Activated CD4-positive, alpha-beta memory T cell treated with anti-CD3 and anti-CD28 coated beads for 36 hours (primary cell): ENCODE measurements at regions not wholly inside any gene's neighbourhood (a gene's known extent, or its start where the extent isn't known, plus 50 kb on each side); places are given as distances from the start of the nearest gene placed in this dataset.
"Not testable (repeated sequence)": the region's sequence is repeated elsewhere in the genome, so short reads cannot be mapped to it uniquely, and the experiment has no call there.

Experiments
- CTCF ChIA-PET: fragments of 350-600 bp; sonication (Branson Sonifier 250); formaldehyde crosslinking; loops from one replicate; lab custom pipeline; 2021; ENCODE audit warnings: antibody characterized with exemption, inconsistent platforms; lab: Charles Lee
- POLR2A ChIA-PET: fragments of 350-600 bp; sonication (Branson Sonifier 250); formaldehyde crosslinking; loops from one replicate; lab custom pipeline; 2021; ENCODE audit warnings: antibody characterized with exemption; lab: Charles Lee
- DNase-seq: peaks from one replicate; pipeline ENCODE4 v3.0.0-alpha.2; 2020
- H3K27ac Mint-ChIP-seq: one replicate; pipeline ENCODE4 v1.8.0; 2021; ENCODE audit warnings: mixed read lengths
- H3K27me3 Mint-ChIP-seq: one replicate; pipeline ENCODE4 v1.8.0; 2021; ENCODE audit warnings: mixed read lengths
- H3K36me3 Mint-ChIP-seq: one replicate; pipeline ENCODE4 v1.8.0; 2021; ENCODE audit warnings: mixed read lengths
- H3K4me1 Mint-ChIP-seq: one replicate; pipeline ENCODE4 v1.8.0; 2021; ENCODE audit warnings: low read depth, mixed read lengths
- H3K4me3 Mint-ChIP-seq: one replicate; pipeline ENCODE4 v1.8.0; 2021; ENCODE audit warnings: mild to moderate bottlenecking, mixed read lengths
- H3K9me3 Mint-ChIP-seq: one replicate; pipeline ENCODE4 v1.8.0; 2021; ENCODE audit warnings: mixed read lengths
- intact Hi-C: fragments of 100-400 bp; cut with micrococcal nuclease; formaldehyde crosslinking; loops from one replicate; pipeline ENCODE4 v1.15.1; 2023

GRCh38 chr2:8131423-8131822, 550.4 kb upstream of the ID2 start:
- H3K4me1 Mint-ChIP-seq, intact Hi-C loops, H3K36me3 Mint-ChIP-seq, DNase-seq, H3K9me3 Mint-ChIP-seq, H3K27ac Mint-ChIP-seq, POLR2A ChIA-PET, H3K4me3 Mint-ChIP-seq, CTCF ChIA-PET, H3K27me3 Mint-ChIP-seq: not testable (repeated sequence)

- intact Hi-C loops = no loop called here
- CTCF ChIA-PET = no interaction called here
- Mint-ChIP-seq H3K27ac (no peak overlapping the region), H3K27me3 (no peaks in the 10 kb centered on the region), H3K4me1 (no peaks in the 10 kb centered on the region), H3K36me3 (no peaks in the 10 kb centered on the region), H3K9me3 (peaks cover 2% of the 10 kb centered on the region), H3K4me3 (no peak overlapping the region)
- no peak for DNase-seq
- POLR2A ChIA-PET = no interaction called here
These were observed 549.5 kb upstream of the ID2 start for GRCh38 chr2:8132351-8132831.

- no peaks in the 10 kb centered on the region for H3K36me3 Mint-ChIP-seq
- no peaks in the 10 kb centered on the region for H3K27me3 Mint-ChIP-seq
- H3K27ac Mint-ChIP-seq = no peak overlapping the region
- ChIA-PET POLR2A (no interaction called here), CTCF (no interaction called here)
- no peak overlapping the region for H3K4me3 Mint-ChIP-seq
- H3K9me3 Mint-ChIP-seq = peaks cover 2% of the 10 kb centered on the region
- H3K4me1 Mint-ChIP-seq = no peaks in the 10 kb centered on the region
- intact Hi-C loops = no loop called here
- DNase-seq = no peak
These were observed 549.0 kb upstream of the ID2 start for GRCh38 chr2:8132879-8133278.

- no peak overlapping the region for H3K4me3 Mint-ChIP-seq
- no peak for DNase-seq
- no peak overlapping the region for H3K27ac Mint-ChIP-seq
- H3K9me3 Mint-ChIP-seq = peaks cover 2% of the 10 kb centered on the region
- no peaks in the 10 kb centered on the region for H3K36me3 Mint-ChIP-seq
- H3K4me1 Mint-ChIP-seq = no peaks in the 10 kb centered on the region
- H3K27me3 Mint-ChIP-seq = no peaks in the 10 kb centered on the region
- CTCF ChIA-PET = no interaction called here
- intact Hi-C loops = no loop called here
- POLR2A ChIA-PET = no interaction called here
These were observed 548.5 kb upstream of the ID2 start for GRCh38 chr2:8133363-8133762.

GRCh38 chr2:8133913-8134472, 547.9 kb upstream of the ID2 start:
- H3K9me3 Mint-ChIP-seq = peaks cover 2% of the 10 kb centered on the region
- no peaks in the 10 kb centered on the region for H3K27me3 Mint-ChIP-seq
- no peak overlapping the region for H3K4me3 Mint-ChIP-seq
- no peak for DNase-seq
- H3K4me1 Mint-ChIP-seq = no peaks in the 10 kb centered on the region
- CTCF ChIA-PET = no interaction called here
- H3K36me3 Mint-ChIP-seq = no peaks in the 10 kb centered on the region
- intact Hi-C loops = no loop called here
- POLR2A ChIA-PET = no interaction called here
- H3K27ac Mint-ChIP-seq = no peak overlapping the region

- Mint-ChIP-seq H3K4me3 (no peak overlapping the region), H3K27ac (no peak overlapping the region), H3K27me3 (no peaks in the 10 kb centered on the region), H3K9me3 (peaks cover 2% of the 10 kb centered on the region), H3K4me1 (no peaks in the 10 kb centered on the region), H3K36me3 (no peaks in the 10 kb centered on the region)
- CTCF ChIA-PET = no interaction called here
- POLR2A ChIA-PET = no interaction called here
- intact Hi-C loops = no loop called here
- no peak for DNase-seq
These were observed 547.4 kb upstream of the ID2 start for GRCh38 chr2:8134473-8134932.

- H3K9me3 Mint-ChIP-seq = peaks cover 2% of the 10 kb centered on the region
- CTCF ChIA-PET = no interaction called here
- no peak overlapping the region for H3K4me3 Mint-ChIP-seq
These were observed 546.7 kb upstream of the ID2 start for GRCh38 chr2:8134985-8135682.

GRCh38 chr2:8137801-8138200, 544.1 kb upstream of the ID2 start:
- Mint-ChIP-seq H3K36me3 (no peaks in the 10 kb centered on the region), H3K4me1 (no peaks in the 10 kb centered on the region)
- CTCF ChIA-PET = no interaction called here

More at GRCh38 chr2:8134985-8135682, 546.7 kb upstream of the ID2 start:
- POLR2A ChIA-PET = no interaction called here
- Mint-ChIP-seq H3K27ac (no peak overlapping the region), H3K4me1 (no peaks in the 10 kb centered on the region), H3K27me3 (no peaks in the 10 kb centered on the region), H3K36me3 (no peaks in the 10 kb centered on the region)
- no peak for DNase-seq
- intact Hi-C loops = no loop called here

GRCh38 chr2:8138525-8138922, 543.3 kb upstream of the ID2 start:
- intact Hi-C loops = no loop called here
- Mint-ChIP-seq H3K27ac (no peak overlapping the region), H3K4me1 (no peaks in the 10 kb centered on the region), H3K4me3 (no peak overlapping the region), H3K36me3 (no peaks in the 10 kb centered on the region), H3K9me3 (no peaks in the 10 kb centered on the region), H3K27me3 (no peaks in the 10 kb centered on the region)
- no peak for DNase-seq
- POLR2A ChIA-PET = no interaction called here
- CTCF ChIA-PET = no interaction called here

More at GRCh38 chr2:8137801-8138200, 544.1 kb upstream of the ID2 start:
- Mint-ChIP-seq H3K9me3 (no peaks in the 10 kb centered on the region), H3K27ac (no peak overlapping the region), H3K4me3 (no peak overlapping the region), H3K27me3 (no peaks in the 10 kb centered on the region)
- DNase-seq = no peak
- POLR2A ChIA-PET = no interaction called here
- intact Hi-C loops = no loop called here

- POLR2A ChIA-PET = no interaction called here
- Mint-ChIP-seq H3K27me3 (no peaks in the 10 kb centered on the region), H3K9me3 (no peaks in the 10 kb centered on the region), H3K36me3 (no peaks in the 10 kb centered on the region), H3K27ac (no peak overlapping the region), H3K4me1 (no peaks in the 10 kb centered on the region), H3K4me3 (no peak overlapping the region)
- intact Hi-C loops = no loop called here
- CTCF ChIA-PET = interaction anchor here (1.2 kb wide), 1 partner anchor 163 kb away, joined by 3 read pairs; no protein-coding TSS in a partner anchor
- no peak for DNase-seq
These were observed 542.8 kb upstream of the ID2 start for GRCh38 chr2:8138923-8139667.

GRCh38 chr2:8139668-8140200, 542.1 kb upstream of the ID2 start:
- H3K4me1 Mint-ChIP-seq = peaks cover 4% of the 10 kb centered on the region
- no peak for DNase-seq
- no peak overlapping the region for H3K4me3 Mint-ChIP-seq
- ChIA-PET CTCF (interaction anchor here (1.2 kb wide), 1 partner anchor 162 kb away, joined by 3 read pairs; no protein-coding TSS in a partner anchor), POLR2A (no interaction called here)
- no peak overlapping the region for H3K27ac Mint-ChIP-seq
- H3K27me3 Mint-ChIP-seq = no peaks in the 10 kb centered on the region
- H3K9me3 Mint-ChIP-seq = no peaks in the 10 kb centered on the region
- intact Hi-C loops = no loop called here
- no peaks in the 10 kb centered on the region for H3K36me3 Mint-ChIP-seq

GRCh38 chr2:8141079-8141707, 540.7 kb upstream of the ID2 start:
- Mint-ChIP-seq H3K9me3 (no peaks in the 10 kb centered on the region), H3K27ac (no peak overlapping the region), H3K36me3 (no peaks in the 10 kb centered on the region), H3K4me3 (no peak overlapping the region), H3K27me3 (no peaks in the 10 kb centered on the region), H3K4me1 (peaks cover 10% of the 10 kb centered on the region)
- intact Hi-C loops = no loop called here
- CTCF ChIA-PET = interaction anchor here (0.6 kb wide), 1 partner anchor 49 kb away, joined by 3 read pairs; no protein-coding TSS in a partner anchor
- POLR2A ChIA-PET = no interaction called here
- no peak for DNase-seq
